GM12864 (cell line): ENCODE measurements at regions not wholly inside any gene's neighbourhood (a gene's known extent, or its start where the extent isn't known, plus 50 kb on each side); places are given as distances from the start of the nearest gene placed in this dataset.

Source experiments
- DNase-seq: peaks from one replicate; pipeline ENCODE4 v3.0.0-alpha.2; 2011; ENCODE audit warnings: low read depth
- H3K4me3 ChIP-seq: 2 replicates; pipeline ENCODE4 v1.5.1; 2011; ENCODE audit warnings: mild to moderate bottlenecking, low read depth, low read length, control low read depth
- CTCF ChIP-seq: IDR thresholded peaks from 2 replicates; pipeline ENCODE4 v1.5.1; 2011; ENCODE audit warnings: low read depth, mild to moderate bottlenecking, moderate library complexity, low read length, control low read depth, inconsistent platforms; ENCODE audit errors: missing control alignments

DNA sequence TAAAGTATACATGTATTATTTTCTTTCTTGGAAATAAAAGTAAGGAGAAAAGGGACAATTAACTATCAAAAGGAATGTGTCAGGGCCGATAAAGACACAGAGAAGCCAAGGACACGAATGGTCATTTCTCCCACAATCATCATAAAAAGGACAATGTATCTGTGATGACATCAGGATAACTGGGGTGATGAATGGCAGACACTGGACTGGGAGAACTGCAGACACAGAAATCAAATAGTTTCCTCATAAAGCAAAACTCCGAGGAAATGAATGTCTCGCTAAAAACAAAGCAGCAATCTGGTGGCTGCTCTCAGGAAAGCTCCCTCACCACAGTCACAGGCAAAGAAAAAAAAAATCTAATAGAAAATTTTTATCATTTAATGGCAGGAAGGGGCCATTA, 69.3 kb upstream of the NPY start:
- TF ChIP-seq CTCF, result no peak
- H3K4me3 ChIP-seq, result no peak overlapping the region
- no peak for DNase-seq

DNA sequence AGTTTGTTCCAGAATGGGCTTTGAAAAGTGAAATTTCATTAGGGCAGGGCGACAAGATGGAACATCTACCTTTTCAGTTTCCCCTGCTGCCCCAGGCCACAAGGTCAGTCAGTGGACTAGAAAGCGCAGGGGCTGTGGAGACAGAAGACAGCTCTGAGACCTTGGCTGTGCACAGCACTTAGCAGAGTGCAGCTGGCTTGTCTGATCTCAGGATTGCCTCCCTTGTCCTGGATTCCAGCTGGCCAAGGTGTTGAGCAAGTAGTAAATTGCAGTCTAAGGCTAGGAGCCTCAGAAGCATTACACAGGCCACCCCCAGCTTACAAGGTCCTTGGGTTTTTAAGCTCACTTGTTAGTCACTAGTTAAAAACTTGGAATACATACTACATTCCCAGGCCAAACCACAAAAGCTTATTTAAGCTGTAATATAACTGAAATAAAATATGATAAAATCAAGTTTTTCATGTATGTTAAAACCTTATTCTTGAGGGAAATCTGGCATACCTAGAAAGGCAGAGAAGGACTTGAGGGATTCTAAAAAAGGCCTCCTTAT, 67.3 kb upstream of the NPY start:
- no peak for DNase-seq
- no peak for TF ChIP-seq CTCF
- H3K4me3 ChIP-seq, result no peak overlapping the region

GRCh38 chr7:24221500-24221899, 62.5 kb upstream of the NPY start:
- H3K4me3 ChIP-seq, result no peak overlapping the region
- no peak for DNase-seq
- no peak for TF ChIP-seq CTCF

DNA sequence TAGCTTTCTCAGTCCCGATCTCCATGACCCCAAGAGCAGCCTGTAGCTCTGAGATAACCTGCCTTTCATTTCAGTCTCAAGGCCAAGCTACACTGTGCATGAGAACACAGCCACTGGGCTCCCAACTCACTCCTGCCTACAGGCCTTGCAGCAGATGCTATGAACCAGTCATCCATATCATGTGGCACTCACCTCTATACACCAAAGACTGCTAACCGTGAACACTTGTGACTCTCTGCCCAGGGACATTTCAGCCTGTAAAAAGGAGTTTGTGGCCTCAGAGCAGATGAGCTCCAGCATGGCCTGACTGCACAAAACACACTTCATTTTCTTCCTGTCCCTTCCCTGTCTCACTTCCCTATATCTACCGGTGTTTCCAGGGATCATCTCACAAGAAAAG, 56.9 kb upstream of the NPY start:
- no peak for TF ChIP-seq CTCF
- no peak for DNase-seq
- no peak overlapping the region for H3K4me3 ChIP-seq

DNA sequence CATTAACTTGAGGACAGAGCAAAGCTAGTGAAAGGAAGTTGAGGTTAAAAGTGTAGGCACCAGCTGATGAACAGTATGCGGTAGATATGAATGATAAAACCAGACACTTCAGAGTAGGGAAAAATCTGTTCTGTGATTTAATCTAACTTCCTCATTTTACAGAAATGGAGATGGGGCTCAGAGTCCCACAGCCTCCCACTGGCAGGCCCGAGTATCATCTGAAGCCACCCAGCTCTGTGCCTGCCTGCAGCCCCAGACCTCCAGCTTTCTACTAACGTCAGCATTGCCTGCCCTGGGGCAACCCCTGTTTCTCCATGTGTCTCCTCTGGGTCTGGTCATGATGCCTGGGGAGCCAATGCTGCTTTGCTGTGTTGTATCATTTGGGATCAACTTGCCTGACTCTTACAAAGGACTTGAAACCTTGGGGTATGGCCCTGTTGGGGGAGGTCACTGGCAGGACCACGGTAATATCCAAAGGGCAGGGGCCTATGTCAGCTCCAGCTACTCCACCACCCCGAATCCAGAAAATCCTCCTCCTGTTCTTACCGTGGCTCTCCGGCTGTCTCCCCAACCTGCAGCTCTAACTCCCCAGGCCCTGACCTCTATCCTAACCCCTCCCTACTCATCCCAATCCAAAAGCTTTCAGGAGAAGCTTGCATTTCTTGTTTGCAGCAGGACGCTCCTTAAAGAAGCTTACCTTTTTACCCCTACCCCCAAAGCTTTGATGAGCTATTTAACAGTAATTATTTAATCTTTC, 56.2 kb upstream of the NPY start:
- no peak for DNase-seq
- H3K4me3 ChIP-seq, result no peak overlapping the region
- no peak for TF ChIP-seq CTCF

DNA sequence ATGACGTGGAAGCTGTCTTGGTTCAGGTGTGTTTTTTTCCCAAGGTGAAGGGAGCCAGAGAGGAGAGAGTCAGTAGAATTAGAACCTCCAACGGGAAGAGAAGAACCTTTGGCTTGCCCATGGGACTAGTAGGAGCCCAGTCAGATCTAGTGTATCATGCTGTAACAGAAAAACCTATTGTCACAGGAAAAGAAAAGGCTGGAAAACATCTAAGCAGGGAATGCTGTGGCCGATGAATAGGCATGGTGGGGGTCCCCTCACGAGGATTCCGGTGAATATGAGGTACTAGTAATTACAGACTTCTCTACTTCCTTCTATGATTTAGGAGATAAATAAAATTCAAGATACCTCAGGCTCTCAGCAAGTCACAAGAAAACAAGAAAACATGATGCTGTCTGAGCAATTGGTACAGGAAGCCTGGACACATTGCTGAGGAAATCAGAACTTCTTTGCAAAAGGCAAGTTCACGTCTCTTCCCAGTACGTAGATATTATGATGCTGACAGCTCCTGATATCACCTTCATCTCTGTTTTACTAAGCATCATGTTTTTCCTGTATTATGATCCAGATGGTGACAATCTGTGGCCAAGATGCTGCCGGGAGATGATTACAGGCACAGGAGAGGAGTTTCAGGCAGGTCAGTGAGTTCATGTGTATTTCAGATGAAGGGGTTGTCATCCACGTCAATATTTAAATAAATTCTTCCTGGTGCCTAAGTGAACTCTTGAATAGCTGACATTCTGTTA, 54.3 kb upstream of the NPY start:
- H3K4me3 ChIP-seq, result no peak overlapping the region
- no peak for TF ChIP-seq CTCF
- no peak for DNase-seq

- no peak for TF ChIP-seq CTCF
- no peak for DNase-seq
- no peak overlapping the region for H3K4me3 ChIP-seq
Measured at GRCh38 chr7:24231493-24231892, 52.5 kb upstream of the NPY start.
